NCI-H2196 treated with DMSO at 0.1 percent for 48 hours (cell line): ENCODE measurements at regions not wholly inside any gene's neighbourhood (a gene's known extent, or its start where the extent isn't known, plus 50 kb on each side); places are given as distances from the start of the nearest gene placed in this dataset.

ENCODE experiments used
- DNase-seq: peaks from one replicate; lab custom pipeline; 2025; ENCODE audit not compliant: unreplicated experiment; lab: John Stamatoyannopoulos, UW

DNA sequence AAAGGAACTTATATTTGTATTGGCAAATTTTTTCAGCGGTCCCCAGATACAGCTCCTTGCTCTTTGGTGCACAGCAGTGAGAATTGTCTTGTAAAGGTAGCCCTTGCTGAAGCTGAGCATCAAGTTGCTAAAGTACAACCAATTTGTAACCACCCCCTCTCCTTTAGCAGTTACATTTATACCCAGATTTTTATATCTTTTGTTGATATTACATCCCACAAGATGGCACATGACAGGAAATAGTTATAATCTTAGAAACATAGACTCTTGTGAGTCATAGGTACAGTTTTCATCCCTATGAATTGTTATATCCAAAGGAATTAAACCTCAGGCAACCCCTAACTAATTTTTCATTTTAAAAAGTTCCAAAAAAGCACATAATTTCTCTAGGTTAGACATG is 523.0 kb upstream of the SLITRK1 start:
- DNase-seq = no peak

GRCh38 chr13:84400706-84401105 is 518.4 kb upstream of the SLITRK1 start:
- no peak for DNase-seq

- DNase-seq = no peak
These were observed 517.2 kb upstream of the SLITRK1 start for GRCh38 chr13:84399320-84400085.

GRCh38 chr13:84393981-84394625 is 511.8 kb upstream of the SLITRK1 start:
- no peak for DNase-seq

DNA sequence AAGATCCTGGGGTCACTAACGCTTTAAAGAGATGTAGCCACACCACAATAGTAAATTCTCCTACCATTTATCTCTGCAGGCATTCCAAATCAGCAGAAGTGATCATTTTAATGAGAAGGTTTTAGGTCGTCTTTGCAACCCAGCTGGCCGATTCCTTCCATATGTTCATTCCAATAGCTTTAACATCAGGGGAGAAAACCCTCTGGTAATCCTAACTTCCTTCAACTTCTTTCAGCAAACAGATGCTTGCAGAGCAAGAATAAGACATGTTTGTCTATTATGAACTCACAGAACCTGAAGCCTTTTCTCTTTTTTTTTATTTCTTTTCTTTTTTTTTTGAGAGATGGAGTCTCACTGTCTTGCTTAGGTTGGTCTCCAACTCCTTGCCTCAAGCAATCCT is 498.6 kb upstream of the SLITRK1 start:
- no peak for DNase-seq

GRCh38 chr13:84377106-84377505 is 494.8 kb upstream of the SLITRK1 start:
- no peak for DNase-seq

GRCh38 chr13:84366506-84366905 is 484.2 kb upstream of the SLITRK1 start:
- DNase-seq = no peak

GRCh38 chr13:84362777-84363176 is 480.5 kb upstream of the SLITRK1 start:
- DNase-seq = no peak

GRCh38 chr13:84360822-84361221 is 478.5 kb upstream of the SLITRK1 start:
- DNase-seq = no peak

DNA sequence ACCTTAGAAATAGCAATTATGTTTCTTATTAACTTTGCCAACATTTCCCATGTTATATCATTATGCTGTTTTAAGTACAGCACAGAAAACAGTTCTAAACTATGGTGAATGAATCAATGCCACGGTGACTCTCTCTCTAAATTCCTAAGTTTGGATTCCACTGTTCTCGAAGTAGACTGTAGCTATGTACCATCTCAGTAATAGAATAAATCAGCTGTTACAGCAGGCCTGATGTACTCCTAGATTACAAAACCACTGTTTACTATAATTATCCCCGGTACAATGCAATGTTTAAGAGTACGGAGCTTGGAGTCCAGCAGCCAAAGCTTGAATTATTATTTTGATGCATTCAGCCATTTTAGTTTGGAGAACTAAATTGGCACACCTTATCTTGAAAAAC is 476.3 kb upstream of the SLITRK1 start:
- no peak for DNase-seq

GRCh38 chr13:84352946-84353345 is 470.7 kb upstream of the SLITRK1 start:
- DNase-seq = no peak

DNA sequence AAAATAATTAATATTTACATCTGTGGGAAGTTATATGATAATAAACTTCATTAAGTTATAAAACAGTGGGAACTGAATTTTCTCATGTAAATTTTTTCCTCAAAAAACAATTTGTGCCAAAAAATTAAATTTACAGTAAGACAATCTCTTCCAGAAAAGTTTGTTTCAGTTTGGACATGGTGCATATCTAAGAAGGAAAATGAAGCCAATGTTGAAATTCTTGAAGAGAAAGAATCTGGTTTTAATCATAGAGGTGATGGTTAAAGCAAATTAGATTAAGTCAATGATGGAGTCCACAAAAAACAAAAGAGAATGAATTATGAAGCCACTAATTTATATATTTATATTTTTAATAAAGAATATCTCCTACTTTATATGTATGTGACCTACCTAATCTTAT is 457.2 kb upstream of the SLITRK1 start:
- DNase-seq = no peak

GRCh38 chr13:84332346-84332745 is 450.1 kb upstream of the SLITRK1 start:
- DNase-seq = no peak

DNA sequence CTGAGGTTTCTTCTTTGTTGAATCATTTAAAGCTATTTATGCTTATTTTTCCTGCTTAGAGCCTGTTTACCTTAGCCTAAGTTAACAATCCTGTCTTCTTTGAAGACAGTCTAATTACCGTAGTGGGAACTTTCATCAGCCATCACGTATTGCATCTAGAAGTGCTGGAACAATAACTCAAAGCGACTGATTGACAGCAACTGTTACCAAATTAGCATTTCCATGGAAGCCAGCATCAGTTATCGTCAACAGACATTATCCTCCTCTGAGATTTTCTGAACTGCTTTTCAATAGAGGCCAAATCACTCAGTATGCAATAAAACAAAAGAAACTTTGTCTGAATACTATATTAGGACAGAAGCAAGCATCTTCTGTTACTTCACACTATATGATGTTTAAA is 433.3 kb upstream of the SLITRK1 start:
- no peak for DNase-seq

DNA sequence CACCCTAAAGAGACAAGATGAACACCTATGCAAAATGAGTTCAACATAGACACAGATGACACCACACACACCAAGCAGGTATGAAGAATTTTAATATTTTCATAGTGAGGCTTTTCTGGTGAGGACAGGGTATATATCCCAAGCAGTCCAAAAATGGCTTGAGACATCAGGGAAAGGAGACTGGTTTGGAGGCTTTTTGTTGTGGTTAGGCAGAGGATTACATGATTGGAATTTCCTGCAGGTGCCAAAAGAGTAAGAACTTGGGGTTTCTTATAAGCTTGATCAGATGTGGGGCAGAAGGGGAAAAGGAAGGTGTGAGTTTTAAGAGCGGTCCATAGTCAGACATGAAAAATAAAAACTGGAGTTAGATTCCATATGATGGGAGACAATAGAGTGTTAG is 420.8 kb upstream of the SLITRK1 start:
- no peak for DNase-seq

DNA sequence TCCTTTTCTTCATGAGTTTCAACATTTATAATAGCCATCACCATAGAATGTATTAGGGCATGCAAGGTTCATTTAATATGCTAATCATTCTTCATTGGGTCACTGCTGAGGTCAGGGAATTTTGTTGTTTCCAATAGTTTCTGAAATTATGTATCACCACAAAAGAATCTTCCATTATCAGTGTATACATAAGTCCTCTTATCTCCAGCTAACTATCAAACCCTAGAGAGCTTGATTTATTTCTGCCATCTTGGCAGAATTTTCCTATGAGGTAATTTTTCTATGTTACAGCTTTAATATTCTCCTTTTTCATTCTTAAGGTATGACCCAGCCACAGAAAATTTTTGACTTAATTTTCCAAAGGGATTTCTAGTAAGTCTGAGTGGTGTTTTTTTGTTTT is 415.0 kb upstream of the SLITRK1 start:
- DNase-seq = no peak

DNA sequence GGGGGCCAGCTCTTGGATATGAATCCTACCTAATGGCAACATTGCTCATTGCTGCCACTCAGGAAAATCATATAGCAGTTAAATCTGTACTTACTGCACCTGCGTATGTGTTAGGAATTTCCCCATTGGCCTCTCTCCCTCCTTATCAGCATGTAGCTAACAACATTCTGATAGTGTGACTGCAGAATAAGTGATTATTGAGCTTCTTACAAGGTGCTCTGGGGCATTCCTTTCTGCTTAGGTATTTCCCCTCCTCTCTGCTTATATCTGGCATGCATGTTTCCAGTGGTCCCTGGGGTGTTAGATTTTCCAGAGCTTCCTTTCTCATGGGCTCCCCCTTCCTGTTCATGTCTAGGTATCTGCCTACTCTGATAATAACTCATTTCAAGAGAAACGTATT is 414.1 kb upstream of the SLITRK1 start:
- no peak for DNase-seq

- no peak for DNase-seq
These were observed 412.3 kb upstream of the SLITRK1 start for GRCh38 chr13:84294576-84294975.

- no peak for DNase-seq
These were observed 408.1 kb upstream of the SLITRK1 start for GRCh38 chr13:84290386-84290785.

- no peak for DNase-seq
These were observed 396.9 kb upstream of the SLITRK1 start for GRCh38 chr13:84279166-84279565.

- DNase-seq = no peak
These were observed 390.7 kb upstream of the SLITRK1 start for GRCh38 chr13:84272877-84273562.

- DNase-seq = no peak
These were observed 383.0 kb upstream of the SLITRK1 start for GRCh38 chr13:84265257-84265764.
